ENCODE measurements at regions not wholly inside any gene's neighbourhood (a gene's known extent, or its start where the extent isn't known, plus 50 kb on each side); places are given as distances from the start of the nearest gene placed in this dataset.
A peak's percentile ranks its signal among the peaks of the same experiment; 100 is the strongest.
"Not testable (repeated sequence)": the region's sequence is repeated elsewhere in the genome, so short reads cannot be mapped to it uniquely, and the experiment has no call there.

DNA sequence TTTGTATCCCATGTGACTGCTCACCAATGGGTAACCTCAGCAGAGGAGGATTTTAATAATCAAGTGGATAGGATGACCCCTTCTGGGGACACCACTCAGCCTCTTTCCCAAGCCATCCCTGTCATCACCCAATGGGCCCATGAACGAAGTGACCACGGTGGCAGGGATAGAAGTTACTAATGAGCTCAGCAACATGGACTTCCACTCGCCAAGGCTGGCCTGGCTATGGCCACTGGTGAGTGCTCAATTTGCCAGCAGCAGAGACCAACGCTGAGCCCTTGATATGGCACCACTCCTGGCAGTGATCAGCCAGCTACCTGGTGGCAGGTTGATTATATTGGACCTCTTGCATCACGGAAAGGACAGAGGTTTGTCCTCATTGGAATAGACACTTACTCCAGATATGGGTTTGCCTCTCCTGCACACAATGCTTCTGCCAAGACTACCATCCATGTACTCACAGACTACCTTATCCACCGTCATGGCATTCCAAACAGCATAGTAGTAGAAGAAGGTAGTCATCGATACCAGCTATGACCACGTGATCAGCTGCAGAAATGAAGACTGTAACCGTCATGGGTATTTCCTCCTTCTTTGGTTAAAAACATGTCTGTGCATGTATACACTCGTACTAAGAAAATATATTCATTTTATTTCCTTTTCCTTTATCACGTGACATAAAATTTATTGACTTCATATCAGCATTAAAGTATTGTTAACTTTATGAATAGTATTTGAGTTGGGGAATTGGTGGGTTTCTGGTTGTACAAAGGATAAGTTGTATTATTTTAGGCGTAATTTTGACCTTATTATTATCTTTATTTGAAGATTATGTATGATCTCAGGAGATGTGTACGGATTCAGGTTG, 562.6 kb downstream of the PTPRU start:
- DNase-seq: no peak

DNA sequence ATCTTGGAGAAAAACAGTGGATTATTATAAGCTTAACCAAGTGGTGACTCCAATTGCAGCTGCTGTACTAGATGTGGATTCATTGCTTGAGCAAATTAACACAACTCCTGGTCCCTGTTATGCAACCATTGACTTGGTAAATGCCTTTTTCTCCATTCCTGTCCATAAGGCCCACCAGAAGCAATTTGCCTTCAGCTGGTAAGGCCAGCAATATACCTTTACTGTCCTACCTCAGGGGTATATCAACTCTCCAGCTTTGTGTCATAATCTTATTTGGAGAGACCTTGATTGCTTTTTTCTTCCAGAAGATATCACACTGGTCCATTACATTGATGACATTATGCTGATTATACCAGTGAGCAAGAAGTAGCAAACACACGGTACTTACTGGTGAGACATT, 560.8 kb downstream of the PTPRU start:
- DNase-seq: not testable (repeated sequence)

DNA sequence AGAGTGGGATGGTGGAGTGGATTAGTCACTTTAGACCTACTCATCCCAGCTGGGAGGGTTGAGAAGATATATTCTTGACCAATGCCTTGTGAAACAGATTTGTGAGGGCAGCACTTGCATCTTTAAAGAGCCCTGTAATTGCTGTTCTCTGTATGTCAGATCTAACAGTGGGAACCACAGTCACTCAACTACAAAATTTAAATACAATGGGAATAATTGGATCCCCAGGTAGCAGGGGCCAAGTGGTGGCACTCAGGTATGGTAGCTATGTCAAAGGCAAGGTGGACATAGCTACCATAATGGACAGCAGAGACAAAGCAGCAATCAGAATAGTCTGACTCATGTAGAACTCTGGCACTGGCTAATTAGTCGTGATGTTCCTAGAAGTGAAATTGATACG, 559.6 kb downstream of the PTPRU start:
- DNase-seq: not testable (repeated sequence)

DNA sequence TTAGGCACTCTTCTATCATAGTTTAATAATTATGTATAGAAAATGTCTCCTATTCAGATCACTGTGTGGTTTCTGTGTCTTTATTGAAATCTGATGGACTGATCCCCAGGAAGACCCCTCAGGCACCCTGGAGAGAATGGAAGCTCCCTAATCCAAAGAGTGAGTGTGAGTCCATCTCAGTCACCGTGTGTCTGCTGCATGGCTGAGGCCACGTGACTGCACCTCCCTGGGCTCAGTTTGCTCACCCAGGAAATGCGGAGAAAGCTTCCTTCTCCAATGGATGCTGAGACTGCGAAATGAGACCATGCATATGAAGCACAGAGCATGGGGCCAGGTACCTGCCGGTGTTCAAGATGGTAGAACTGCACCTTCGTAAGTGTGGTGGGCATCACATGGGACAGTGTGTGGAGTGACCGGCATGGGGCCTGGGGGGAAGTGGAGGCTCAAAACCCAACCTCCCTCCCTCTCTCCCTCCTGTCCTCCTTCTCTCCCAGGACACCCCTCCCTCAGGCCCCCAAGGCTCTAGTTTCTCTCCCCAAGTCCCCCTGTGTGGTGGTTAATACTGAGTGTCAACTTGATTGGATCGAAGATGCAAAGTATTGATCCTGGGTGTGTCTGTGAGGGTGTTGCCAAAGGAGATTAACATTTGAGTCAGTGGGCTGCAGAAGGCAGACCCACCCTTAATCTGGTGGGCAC, 557.5 kb downstream of the PTPRU start:
- no peak for DNase-seq

DNA sequence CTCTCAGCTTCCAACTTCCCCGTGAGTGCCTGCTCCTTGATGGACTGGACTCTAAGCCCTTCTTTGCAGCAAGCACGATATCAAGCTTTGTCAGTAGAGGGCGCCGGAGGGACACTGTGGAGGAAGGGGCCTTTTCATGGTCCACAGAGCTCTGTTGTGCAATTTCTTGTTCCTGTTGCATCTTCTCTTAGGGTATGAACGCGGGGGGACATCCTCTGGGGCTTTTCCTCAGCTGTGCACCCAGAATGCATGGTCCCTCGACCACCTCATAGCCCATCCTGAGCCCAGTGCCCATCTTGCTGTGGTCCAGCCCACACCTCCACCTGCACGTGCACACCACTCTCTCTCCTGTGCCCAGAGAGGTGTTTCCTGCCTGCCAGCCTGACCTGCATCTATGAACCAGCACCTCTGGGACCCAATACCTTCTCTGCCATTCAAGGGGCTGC, 556.8 kb downstream of the PTPRU start:
- DNase-seq: peak; percentile 92

DNA sequence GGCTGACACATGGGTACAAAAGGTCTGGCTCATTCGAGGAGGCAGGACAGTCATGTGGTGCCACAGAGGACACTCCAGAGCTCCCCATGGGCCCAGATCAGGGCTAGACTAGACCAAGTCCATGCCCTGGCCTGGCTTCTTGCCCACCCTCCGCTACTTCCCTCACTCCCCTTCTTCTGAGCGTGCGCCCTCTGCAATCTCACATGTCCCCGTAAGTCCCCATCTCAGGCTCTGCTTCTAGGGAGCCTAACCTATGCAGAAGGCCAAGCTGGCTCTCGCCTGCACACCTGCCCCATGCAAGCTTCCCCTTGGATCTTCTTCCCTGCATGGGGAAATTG, 553.6 kb downstream of the PTPRU start:
- DNase-seq: no peak

DNA sequence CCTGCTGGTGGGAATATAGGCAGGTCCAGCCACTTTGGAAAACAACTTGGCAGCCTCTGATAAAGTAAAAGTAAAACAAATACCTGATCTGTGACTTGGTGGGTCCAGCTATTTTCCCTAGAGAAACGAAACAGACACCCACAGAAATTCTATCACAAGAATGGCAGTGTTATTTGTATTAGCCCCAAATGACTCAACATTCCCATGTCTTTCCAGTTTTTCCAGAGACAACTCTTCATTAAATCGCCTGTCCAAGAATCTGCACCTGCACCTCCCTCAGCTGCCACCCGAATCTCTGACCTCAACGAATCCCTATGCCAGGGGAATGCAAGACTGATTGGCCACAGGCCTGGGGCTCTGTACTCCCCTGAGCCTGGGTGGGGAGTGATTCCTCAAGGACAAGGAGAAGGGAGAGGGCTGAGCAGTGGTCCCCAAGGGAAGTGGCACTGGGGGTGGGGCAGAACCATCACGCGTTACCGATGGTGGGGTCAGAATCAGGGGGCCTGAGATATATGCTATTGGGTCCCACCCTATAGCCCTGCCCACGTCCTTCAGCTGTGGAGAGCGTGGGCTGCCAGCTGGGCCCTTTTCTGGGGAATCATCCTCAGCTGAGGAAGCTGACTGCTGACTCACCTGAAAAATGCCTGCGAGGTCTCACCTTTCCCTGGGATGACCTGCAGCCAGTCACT, 553.0 kb downstream of the PTPRU start:
- no peak for DNase-seq

DNA sequence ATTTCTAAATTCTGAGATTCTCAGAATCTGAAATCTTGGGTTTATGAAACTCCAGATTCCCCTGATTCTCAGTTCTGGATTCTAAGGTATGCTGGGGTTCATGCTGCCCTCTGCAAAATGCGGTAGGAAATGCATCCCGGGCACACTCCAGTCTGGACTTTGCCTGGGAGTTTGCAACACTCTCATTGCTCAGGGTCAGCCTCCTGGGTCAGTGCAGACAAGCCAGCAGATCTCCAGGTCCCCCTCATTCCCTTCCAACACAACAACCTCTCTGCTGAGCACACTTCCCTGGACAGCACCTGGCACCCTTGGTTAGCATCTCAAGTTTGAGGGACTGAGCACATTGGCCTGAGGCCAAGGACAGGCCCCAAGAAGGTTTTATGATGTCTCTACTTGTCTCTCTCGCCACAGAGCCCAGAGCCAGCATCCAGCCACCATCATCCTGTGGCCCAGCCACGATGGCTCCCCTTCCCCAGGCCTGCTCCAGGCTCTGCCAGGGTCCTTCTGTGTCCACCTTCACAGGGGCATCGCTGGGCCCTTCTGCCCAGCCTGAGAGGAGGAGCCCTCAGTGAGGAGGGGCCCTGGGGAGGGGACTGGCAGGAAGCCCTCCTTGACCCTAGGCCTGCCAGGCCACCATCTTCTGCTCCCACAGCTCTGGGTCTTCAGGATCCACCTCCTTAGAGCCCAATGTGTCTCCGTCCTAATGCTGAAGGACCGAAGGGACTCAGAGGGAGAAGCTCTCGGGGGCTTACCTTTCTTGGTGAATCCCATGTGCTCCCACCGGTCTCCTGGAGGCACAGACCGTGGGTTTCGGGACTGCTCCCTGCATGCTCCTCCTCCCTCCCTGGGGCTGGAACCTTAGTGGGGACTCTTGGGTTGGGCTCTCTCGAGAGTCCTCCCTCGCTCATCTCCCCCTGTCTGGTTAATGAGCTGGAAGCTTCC, 550.7 kb downstream of the PTPRU start:
- DNase-seq: no peak

DNA sequence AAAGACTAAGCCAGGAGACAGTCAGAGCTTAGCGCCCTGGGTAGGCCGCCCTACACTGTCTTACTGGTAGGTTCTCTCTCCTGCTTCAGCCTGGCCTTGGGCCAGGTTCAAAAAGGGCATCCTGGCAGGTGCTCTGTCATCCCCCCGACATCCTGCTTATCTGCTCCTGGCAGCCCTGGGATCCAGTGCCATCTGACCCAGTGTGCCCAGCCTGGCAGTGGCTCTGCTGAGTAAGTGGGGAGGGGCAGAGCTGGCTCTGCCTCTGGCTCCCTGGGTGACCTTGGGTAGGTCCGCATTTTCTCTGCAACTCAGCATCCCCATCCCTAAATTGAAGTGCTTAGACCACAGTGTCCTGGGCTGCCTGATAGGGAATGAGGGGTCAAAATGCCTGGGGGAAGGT, 549.9 kb downstream of the PTPRU start:
- DNase-seq: peak; percentile 21

DNA sequence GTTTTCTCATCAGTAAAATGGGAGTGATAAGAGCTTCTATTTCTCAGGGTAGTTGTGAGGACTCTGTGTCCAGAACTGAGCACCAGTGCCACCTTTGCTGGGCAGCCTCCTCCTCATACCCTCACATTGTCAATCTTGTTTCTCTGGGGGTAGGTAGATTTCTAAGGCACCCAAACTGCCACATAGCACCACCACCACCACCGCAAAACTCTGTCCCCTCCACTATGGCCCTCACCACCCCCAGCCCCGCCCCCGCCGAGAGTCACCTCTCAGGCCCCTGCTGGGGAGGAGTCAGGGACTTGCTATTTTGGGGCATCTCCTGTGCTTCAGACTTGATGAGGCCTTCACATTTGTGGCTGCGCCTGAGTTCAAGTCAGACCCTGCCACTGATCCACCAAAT, 549.2 kb downstream of the PTPRU start:
- no peak for DNase-seq

DNA sequence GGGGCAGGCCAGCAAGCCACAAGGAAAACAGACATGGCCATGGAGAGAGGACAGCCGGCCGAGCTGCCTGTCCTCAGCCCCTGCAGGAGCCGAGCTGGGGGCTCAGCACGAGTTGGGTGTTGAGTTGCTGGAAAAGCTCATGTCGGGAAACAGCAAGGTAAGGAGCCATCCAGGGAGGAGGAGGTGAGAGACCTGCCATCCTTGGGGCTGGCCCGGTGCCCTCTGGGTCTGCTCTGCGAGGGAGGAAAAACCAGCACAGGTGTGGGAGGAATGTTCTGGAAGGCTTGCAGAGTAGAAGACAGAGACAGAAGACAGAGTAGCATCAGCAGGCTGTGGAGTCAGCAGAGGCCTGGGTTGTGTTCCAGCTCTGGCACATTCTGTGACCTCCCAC, 548.8 kb downstream of the PTPRU start:
- no peak for DNase-seq

DNA sequence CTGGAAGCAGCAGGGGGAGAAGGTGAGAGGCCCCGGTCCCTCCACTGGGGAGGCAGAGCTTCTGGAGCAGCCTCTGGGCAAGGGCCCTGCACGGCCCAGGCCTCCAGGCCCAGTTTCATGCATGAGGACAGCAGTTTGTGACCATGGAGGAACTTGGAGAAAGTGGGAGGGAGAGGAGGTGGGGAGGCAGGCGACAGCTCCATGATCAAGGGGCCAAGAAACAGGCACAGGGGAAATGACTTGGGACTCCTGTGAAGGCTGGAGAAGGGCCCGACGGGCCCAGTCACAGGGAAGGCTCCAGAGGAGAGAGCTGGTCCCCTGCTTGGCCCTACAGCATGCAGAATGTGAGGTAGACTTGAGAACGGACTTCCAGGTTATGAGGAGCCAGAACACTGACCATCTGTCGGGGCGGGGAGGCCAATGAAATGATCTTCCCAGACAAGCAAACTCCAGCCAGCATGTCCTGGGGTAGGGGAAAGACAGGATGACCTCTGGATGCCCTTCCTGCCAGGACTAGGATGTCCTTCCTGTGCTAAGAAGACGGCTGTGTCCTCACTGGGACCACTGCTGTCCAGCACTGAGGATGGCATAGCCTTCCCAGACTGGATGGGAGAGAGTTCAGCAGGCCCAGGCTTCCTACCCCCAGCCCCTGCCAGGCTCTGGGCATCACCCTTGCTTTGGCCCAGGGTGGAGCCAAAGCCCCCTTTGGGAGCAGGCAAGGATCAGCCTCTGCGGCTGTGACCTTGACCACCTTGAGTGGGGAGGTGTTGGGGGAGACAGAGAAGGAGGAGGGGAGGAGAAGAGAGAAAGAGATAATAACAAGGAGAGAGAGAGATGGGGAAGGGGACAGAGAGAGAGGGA, 548.2 kb downstream of the PTPRU start:
- DNase-seq: no peak

DNA sequence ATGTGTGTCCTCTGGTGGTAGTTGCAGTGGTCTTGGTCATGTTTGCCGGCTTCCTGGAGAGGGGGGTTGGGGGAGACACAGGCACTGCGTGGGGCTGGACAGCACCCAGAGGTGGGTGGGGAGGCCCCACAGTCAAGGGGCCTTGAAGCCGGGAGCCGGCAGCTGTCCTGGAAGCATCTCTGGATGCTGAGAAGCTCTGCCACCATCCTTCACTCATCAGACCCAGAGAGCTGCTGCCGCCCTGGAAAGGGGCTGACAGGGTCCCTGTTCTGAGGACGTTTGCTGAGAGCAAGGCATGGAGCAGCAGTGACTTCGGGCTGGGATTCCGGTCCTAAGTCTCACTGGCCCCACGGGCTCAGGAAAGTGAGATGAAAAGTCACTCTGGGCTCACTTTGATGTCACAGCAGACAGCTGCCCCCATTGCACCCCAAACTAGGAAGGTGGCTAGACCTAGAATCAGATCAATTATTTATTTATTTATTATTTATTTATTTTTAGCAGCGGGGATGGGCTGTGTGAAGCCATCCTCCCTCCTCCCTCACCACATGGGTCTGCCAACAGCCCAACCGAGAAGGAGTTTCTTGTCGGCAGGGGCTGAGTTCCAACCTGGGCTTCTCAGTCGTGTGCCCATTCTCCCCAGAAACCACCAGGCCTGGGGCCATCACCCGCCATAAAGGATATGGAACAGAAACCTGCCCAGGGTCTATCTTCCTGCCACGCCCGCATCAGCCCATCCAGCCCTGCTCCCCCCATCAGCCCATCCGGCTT, 547.4 kb downstream of the PTPRU start:
- no peak for DNase-seq

DNA sequence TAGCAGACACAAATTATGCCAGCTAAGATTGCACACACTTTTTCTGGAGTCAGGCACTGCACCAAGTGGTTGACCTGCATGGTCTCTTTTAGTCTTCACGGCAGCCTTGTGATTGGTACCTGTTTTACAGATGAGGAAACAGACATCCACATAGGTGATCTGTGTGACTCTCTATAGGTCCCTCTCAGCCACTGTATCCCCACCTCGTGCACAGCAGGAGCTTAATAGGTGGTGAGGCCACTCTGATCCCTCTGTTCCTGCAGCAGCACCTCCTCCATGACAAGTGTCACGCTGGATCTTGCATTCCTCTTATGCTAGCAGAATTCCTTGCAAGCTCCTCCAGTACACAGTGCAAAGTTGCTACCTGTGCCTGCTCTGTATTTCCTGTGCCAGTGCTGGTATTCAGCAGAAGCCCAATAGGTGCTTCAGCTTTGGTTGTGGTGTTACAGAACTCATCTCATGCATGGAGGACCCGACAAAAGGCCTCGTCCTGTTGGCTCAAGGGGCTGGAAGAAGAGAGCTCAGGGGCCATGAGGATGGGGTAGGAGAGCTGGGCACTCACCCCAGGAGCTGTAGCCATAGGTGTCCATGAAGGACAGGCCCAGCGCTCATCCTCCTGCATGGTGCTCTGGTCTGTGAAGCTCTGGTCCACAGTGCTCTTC, 546.7 kb downstream of the PTPRU start:
- no peak for DNase-seq

DNA sequence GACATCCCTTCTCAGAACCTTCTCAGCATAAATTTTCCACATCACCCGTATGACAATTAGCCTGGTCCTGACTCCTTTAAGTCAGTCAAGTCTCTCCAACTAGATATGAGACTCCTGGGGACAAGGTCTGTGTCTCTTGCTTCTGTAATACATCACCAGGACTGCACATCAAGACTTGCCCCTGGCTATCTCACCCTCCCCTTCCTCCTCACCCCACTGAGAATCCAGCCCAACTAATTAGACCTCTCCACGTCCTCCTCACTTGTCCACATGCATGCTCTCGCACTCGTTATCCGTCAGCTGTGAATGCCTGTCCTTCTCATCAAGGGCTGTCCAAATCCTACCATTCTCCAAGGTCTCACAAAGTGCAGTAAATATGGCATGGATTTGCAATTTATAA, 542.8 kb downstream of the PTPRU start:
- DNase-seq: no peak

DNA sequence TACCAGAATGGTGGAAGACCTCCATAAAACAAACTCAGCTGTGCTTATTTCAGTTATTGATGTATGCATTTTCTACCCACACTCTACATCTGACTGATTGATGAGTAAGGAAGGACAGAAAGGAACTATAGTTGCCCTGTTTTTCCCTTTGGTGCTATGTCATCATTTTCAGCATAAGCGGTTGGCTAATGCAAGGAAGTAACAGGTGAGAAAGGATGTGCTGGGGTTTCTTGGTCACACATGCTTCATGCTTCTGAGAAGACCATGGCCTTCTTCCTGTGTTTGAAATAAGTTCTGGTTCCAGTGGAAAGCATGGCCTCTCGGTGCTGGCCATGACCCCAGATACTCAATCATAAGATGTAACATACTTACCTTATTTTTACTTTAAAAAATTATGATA, 541.2 kb downstream of the PTPRU start:
- no peak for DNase-seq

DNA sequence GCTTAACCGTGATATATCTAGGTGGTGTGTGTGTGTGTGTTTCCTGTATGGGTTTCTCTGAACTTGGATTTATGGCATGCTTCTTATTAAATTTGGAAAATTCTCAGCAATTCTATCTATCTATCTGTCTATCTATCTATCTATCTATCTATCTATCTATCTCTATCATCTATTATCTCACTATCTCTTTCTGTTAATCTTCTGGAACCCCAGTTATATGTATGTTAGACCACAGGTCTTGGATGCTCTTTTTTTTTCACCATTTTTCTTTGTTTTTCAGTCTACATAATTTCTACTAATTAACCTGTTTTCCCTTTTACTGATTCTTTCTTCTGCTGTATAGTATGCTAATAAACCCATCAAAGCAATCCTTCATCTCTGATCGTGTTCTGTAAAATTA, 538.0 kb downstream of the PTPRU start:
- DNase-seq: no peak

DNA sequence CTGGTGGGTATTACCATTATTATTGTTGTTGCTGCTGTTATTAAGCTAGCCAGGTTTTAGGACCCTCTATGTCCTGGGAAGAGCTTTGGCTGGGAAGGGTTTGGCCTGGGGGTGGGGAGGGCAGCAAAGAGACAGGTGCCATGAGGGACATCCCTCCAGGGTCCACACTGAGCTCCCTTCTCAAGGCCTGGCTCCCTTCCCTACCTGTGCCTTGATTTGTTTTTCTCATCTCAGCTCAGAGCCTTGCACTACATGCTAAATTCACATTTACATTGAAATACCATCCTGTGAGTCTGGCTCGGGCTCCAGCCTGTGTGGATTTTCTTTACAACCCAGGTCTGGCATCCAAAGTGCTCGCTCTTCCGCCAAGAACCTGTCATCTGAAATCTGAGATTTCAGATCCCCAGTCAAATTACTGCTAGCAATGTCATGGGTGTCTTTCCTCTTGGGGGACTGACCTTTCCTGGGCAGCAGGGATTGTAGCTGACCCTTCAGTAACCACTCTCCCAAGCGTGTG, 536.3 kb downstream of the PTPRU start:
- no peak for DNase-seq

DNA sequence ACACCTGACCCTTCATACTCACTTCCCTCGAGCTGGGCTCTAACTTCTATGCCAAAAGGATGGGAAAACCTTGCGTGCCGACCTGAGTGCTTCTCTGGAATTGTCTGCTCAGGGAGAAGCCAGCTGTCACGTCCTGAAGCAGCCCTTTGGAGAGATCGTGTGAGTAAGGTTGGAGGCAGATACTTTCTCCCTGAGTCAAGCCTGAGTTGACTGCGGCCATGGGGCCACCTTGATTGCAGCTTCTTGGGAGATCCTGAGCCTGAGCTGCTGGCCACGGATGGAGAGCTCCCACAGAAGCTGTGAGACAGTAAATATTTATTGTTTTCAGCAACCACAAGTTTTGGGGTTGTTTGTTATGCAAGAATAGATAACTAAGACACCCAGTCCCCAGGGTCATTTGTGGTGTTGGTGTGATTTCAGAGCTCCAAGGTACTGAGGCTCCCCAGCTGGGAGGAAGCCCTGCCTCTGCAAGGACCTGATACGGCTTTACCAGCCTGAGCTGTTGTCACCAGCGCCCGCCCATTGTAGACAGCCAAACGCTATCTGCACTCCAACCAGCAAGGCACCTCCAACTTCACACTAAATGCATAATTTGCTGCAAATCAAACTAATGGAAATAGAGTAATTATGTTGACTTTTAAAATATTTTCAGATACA, 531.6 kb downstream of the PTPRU start:
- DNase-seq: no peak

Measured in NCI-H1092 (cell line).